Lower leg skin (tissue), 4 donors: ENCODE measurements at regions not wholly inside any gene's neighbourhood (a gene's known extent, or its start where the extent isn't known, plus 50 kb on each side); places are given as distances from the start of the nearest gene placed in this dataset.

Source experiments
- DNase-seq, 2 donors: peaks; one replicate each; pipeline ENCODE4 v3.0.0-alpha.2; 2019; ENCODE audit warnings: low spot score in 2 of 2
- H3K4me3 ChIP-seq: fragments of 200-600 bp; sonication (generic); 2 replicates; pipeline ENCODE4 v1.5.1; 2017; ENCODE audit warnings: mild to moderate bottlenecking, low read depth; ENCODE audit not compliant: poor library complexity, severe bottlenecking
- POLR2A ChIP-seq, 2 donors: fragments of 450-650 bp; IDR thresholded peaks; one replicate each; pipeline ENCODE4 v1.6.1; 2016 to 2017; ENCODE audit warnings: antibody characterized with exemption in 2 of 2, mild to moderate bottlenecking in 1 of 2, moderate library complexity in 1 of 2
- WGBS, 2 donors: methylation state at CpG; one replicate each; pipeline ENCODE4 v1.1.5; 2018; 5-methylcytosine and 5-hydroxymethylcytosine counted together
- intact Hi-C: fragments of 100-400 bp; cut with DNase I; formaldehyde crosslinking; loops from one replicate; pipeline ENCODE4 v1.15.0; 2023; ENCODE audit warnings: low total_unique reads
- TF ChIP-seq, protein P1 (sequence below), 3 donors: fragments of 450-650 bp; IDR thresholded peaks; one replicate each; pipeline ENCODE4 v1.5.1; 2016; ENCODE audit warnings: antibody characterized with exemption in 3 of 3, mild to moderate bottlenecking in 3 of 3, moderate library complexity in 2 of 3

DNA sequence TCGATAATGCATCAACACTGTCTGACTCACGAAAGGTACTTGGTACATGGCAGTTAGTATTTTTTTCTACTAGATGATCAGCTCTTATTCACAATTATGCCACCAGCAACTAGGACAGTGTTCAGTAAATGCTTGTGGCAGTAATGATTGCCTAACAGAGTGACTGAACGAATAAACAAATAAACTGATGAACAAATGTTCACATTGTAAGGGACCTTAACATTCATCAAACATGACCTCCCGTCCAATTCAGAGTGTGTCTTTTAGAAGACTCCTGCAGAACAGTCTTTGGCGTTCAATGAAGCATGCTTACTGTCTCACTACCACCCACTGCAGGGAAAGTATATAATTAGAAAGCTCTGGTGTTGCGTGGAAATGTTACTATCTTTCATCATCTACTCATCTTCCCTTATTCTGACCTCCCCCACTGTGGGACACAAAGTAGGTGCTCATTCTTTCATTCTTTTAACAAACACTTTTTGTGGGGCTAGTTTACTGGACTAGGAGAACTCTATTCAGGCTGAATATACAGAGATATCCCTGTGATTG lies 319.3 kb downstream of the RAB28 start:
- 92 to 94% methylated on average over 6 of the region's 6 CpGs for WGBS, 2 donors
- DNase-seq = no peak
- no peak overlapping the region for H3K4me3 ChIP-seq
- TF ChIP-seq, protein P1, sequence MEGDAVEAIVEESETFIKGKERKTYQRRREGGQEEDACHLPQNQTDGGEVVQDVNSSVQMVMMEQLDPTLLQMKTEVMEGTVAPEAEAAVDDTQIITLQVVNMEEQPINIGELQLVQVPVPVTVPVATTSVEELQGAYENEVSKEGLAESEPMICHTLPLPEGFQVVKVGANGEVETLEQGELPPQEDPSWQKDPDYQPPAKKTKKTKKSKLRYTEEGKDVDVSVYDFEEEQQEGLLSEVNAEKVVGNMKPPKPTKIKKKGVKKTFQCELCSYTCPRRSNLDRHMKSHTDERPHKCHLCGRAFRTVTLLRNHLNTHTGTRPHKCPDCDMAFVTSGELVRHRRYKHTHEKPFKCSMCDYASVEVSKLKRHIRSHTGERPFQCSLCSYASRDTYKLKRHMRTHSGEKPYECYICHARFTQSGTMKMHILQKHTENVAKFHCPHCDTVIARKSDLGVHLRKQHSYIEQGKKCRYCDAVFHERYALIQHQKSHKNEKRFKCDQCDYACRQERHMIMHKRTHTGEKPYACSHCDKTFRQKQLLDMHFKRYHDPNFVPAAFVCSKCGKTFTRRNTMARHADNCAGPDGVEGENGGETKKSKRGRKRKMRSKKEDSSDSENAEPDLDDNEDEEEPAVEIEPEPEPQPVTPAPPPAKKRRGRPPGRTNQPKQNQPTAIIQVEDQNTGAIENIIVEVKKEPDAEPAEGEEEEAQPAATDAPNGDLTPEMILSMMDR (IDR thresholded peaks at IDR 0.05) = no peak
- TF ChIP-seq POLR2A (IDR thresholded peaks at IDR 0.05) = no peak
- intact Hi-C loops = no loop called here

DNA sequence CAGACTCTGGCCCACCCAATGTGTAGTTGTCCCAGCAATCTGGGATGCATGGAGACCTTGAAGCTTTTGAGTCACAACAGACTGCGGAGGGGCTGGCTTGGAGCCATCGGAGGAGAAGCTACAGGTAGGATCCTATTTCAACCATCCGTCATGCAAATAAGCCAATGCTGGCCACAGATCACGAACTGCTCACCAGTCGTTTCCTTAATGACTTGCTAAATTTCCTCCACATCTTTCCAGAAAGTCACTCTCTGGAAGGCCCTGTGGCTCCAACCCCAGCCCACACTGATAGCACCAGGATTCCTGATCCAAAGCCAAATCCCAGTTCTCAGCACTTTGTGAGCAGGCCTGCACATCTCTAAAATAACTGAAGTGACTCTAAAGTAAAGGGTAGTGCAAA lies 321.3 kb downstream of the RAB28 start:
- no peak for TF ChIP-seq POLR2A (IDR thresholded peaks at IDR 0.05)
- TF ChIP-seq, protein P1 (IDR thresholded peaks at IDR 0.05) = no peak
- DNase-seq = no peak
- 46 to 54% methylated on average over 5 of the region's 5 CpGs for WGBS, 2 donors
- no peak overlapping the region for H3K4me3 ChIP-seq
- intact Hi-C loops = no loop called here

DNA sequence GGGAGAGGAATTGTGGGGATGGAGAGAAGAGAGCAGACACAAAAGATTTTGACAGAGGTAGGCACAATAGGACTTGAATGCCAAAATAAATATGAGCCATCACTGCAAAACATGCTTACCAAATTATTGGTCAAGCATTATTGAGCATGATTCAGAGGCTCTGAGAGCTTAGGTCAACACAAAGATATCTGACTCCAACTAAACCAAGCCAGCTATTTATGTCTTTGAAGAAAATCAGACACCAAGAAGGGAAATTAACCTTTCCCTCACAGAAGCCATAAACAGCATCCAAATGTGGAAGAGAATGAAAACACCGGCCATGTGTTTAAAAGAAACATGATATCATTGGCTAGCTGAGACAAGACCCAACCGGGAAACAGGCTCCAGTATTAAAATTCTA lies 323.2 kb downstream of the RAB28 start:
- TF ChIP-seq POLR2A (IDR thresholded peaks at IDR 0.05) = no peak
- TF ChIP-seq, protein P1 (IDR thresholded peaks at IDR 0.05) = no peak
- 37 to 51% methylated on average over 2 of the region's 2 CpGs for WGBS, 2 donors
- intact Hi-C loops = no loop called here
- no peak overlapping the region for H3K4me3 ChIP-seq
- no peak for DNase-seq

DNA sequence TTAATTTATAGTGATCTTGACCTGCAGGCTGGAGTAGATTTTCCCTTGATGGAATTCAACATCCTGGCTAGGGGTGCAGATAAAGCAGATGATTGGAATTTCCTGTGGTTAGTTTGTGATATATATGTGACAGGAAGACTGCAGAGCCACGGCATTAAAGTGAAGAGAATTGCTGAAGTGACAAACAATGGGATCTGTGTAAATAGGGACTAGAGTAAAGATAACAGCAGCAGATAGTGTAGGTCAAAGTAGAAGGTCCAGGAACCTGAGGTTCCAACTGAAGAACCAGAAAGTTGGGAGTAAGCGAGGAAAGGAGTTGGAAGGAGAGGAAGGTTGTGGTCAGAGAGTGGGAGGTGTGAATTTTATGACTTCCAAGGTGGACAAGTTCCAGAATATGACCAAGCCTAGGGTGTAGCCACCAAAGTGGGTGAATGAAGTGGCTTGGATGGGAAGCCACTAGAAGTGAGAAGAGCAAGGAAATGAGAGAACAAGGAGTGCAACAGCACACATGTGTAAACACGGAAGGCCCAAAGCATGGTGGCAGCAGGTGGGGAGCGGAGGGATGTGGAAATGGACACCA lies 325.0 kb downstream of the RAB28 start:
- WGBS, 2 donors = 64 to 70% methylated on average over 4 of the region's 4 CpGs
- no peak overlapping the region for H3K4me3 ChIP-seq
- TF ChIP-seq POLR2A (IDR thresholded peaks at IDR 0.05) = no peak
- TF ChIP-seq, protein P1 (IDR thresholded peaks at IDR 0.05) = no peak
- no peak for DNase-seq
- intact Hi-C loops = no loop called here

DNA sequence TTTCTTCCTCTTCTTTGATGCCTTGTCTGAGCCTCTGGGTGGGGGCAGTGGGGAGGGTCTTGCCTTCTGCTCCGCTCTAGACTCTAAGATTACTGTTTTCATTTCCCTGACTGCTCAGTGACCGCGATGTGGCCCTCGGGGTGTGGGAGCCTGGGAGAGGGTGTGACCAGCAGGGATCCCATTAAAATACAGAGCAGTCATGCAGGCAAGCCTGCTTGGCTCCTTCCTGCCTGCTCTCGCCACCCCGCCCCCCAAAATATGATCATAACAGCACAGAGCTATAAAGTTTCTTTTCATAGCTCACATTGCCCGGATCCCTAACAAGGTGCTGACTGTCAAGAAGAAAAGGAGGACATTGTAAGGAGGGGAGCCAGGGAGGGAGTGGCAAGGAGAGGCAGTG lies 332.9 kb downstream of the RAB28 start:
- intact Hi-C loops = no loop called here
- WGBS, 2 donors = 27 to 48% methylated on average over 7 of the region's 7 CpGs
- H3K4me3 ChIP-seq = no peak overlapping the region
- DNase-seq = no peak
- TF ChIP-seq, protein P1 (IDR thresholded peaks at IDR 0.05) = no peak
- no peak for TF ChIP-seq POLR2A (IDR thresholded peaks at IDR 0.05)
